Liver (tissue), 3 donors: ENCODE measurements at regions not wholly inside any gene's neighbourhood (a gene's known extent, or its start where the extent isn't known, plus 50 kb on each side); places are given as distances from the start of the nearest gene placed in this dataset.

Source experiments
- CTCF ChIP-seq: fragments of 150-350 bp; IDR thresholded peaks from 2 replicates; pipeline ENCODE4 v1.5.1; 2017; ENCODE audit warnings: improper control_type of control experiment, low read depth, low read length; ENCODE audit not compliant: missing input control
- EGR1 ChIP-seq, 2 donors: IDR thresholded peaks; 2 replicates each; pipeline ENCODE4 v1.6.1; 2016 to 2018; ENCODE audit warnings: antibody characterized with exemption in 2 of 2, low read depth in 2 of 2
- donor health status: healthy.
- donor health status: healthy.

DNA sequence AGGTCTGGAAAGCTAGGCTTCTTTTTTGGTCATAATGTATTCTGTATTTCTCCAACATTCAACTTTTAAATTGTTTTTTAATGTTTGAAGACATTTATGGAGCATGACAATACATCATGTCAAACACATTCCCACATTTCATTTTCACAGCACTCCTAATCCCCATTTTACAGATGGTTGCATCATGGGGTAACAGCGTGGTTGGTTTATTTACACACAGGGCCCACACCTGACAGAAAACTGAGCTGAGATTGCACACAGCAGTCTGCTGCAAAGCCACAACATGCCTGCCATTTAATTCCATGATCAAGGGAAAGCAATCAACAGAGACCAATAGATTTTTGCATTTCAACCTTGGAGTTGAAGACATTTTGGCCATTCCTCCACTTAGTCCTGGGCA, 335.7 kb upstream of the MGAT5 start:
- TF ChIP-seq CTCF = no peak
- no peak for TF ChIP-seq EGR1 (IDR thresholded peaks at IDR 0.05; ENCODE audit: low read depth in 2 of 2)
